ENCODE measurements at regions not wholly inside any gene's neighbourhood (a gene's known extent, or its start where the extent isn't known, plus 50 kb on each side); places are given as distances from the start of the nearest gene placed in this dataset.

- no peaks in the 10 kb centered on the region for H3K9me3 ChIP-seq (ENCODE audit: control insufficient read depth in 2 of 2, insufficient read depth in 1 of 2, low read length in 1 of 2)
- no peak overlapping the region for H3K4me3 ChIP-seq (ENCODE audit: low read length in 2 of 2)
- H3K27me3 ChIP-seq (ENCODE audit: control insufficient read depth in 2 of 2, insufficient read depth in 1 of 2, low read length in 1 of 2): no peaks in the 10 kb centered on the region
- H3K27ac ChIP-seq (ENCODE audit: low read depth in 1 of 2, low read length in 1 of 2): no peak overlapping the region
- no peak for DNase-seq (ENCODE audit: low read depth in 6 of 9, low spot score in 9 of 9)
- WGBS: 96% methylated on average over 6 of the region's 6 CpGs
- H3K4me1 ChIP-seq (ENCODE audit: control insufficient read depth in 2 of 2, insufficient read depth in 2 of 2, low read length in 2 of 2): no peaks in the 10 kb centered on the region
- no peaks in the 10 kb centered on the region for H3K36me3 ChIP-seq (ENCODE audit: control insufficient read depth in 2 of 2, insufficient read depth in 2 of 2, low read length in 1 of 2)
Observed at GRCh38 chr21:25292396-25292795, 314.9 kb downstream of the MRPL39 start.

- no peak overlapping the region for H3K4me3 ChIP-seq (ENCODE audit: low read length in 2 of 2)
- WGBS: 63% methylated on average over 6 of the region's 6 CpGs
- H3K27ac ChIP-seq (ENCODE audit: low read depth in 1 of 2, low read length in 1 of 2): no peak overlapping the region
- no peaks in the 10 kb centered on the region for H3K9me3 ChIP-seq (ENCODE audit: control insufficient read depth in 2 of 2, insufficient read depth in 1 of 2, low read length in 1 of 2)
- H3K4me1 ChIP-seq (ENCODE audit: control insufficient read depth in 2 of 2, insufficient read depth in 2 of 2, low read length in 2 of 2): no peaks in the 10 kb centered on the region
- no peaks in the 10 kb centered on the region for H3K36me3 ChIP-seq (ENCODE audit: control insufficient read depth in 2 of 2, insufficient read depth in 2 of 2, low read length in 1 of 2)
- no peaks in the 10 kb centered on the region for H3K27me3 ChIP-seq (ENCODE audit: control insufficient read depth in 2 of 2, insufficient read depth in 1 of 2, low read length in 1 of 2)
- peak in 2 of 9 donors; percentile 4 to 22 for DNase-seq (ENCODE audit: low read depth in 6 of 9, low spot score in 9 of 9)
Observed at GRCh38 chr21:25283720-25284119, 323.6 kb downstream of the MRPL39 start.

GRCh38 chr21:25281134-25281533 is 326.1 kb downstream of the MRPL39 start:
- Histone ChIP-seq H3K4me1 (ENCODE audit: control insufficient read depth in 2 of 2, insufficient read depth in 2 of 2, low read length in 2 of 2) (no peaks in the 10 kb centered on the region), H3K9me3 (ENCODE audit: control insufficient read depth in 2 of 2, insufficient read depth in 1 of 2, low read length in 1 of 2) (no peaks in the 10 kb centered on the region), H3K27ac (ENCODE audit: low read depth in 1 of 2, low read length in 1 of 2) (no peak overlapping the region), H3K36me3 (ENCODE audit: control insufficient read depth in 2 of 2, insufficient read depth in 2 of 2, low read length in 1 of 2) (no peaks in the 10 kb centered on the region), H3K4me3 (ENCODE audit: low read length in 2 of 2) (no peak overlapping the region), H3K27me3 (ENCODE audit: control insufficient read depth in 2 of 2, insufficient read depth in 1 of 2, low read length in 1 of 2) (no peaks in the 10 kb centered on the region)
- DNase-seq (ENCODE audit: low read depth in 6 of 9, low spot score in 9 of 9): no peak

GRCh38 chr21:25280061-25280460 is 327.2 kb downstream of the MRPL39 start:
- 98% methylated on average over 1 of the region's 1 CpG for WGBS
- no peak overlapping the region for H3K4me3 ChIP-seq (ENCODE audit: low read length in 2 of 2)
- H3K9me3 ChIP-seq (ENCODE audit: control insufficient read depth in 2 of 2, insufficient read depth in 1 of 2, low read length in 1 of 2): no peaks in the 10 kb centered on the region
- H3K27ac ChIP-seq (ENCODE audit: low read depth in 1 of 2, low read length in 1 of 2): no peak overlapping the region
- no peak for DNase-seq (ENCODE audit: low read depth in 6 of 9, low spot score in 9 of 9)
- H3K36me3 ChIP-seq (ENCODE audit: control insufficient read depth in 2 of 2, insufficient read depth in 2 of 2, low read length in 1 of 2): no peaks in the 10 kb centered on the region
- no peaks in the 10 kb centered on the region for H3K27me3 ChIP-seq (ENCODE audit: control insufficient read depth in 2 of 2, insufficient read depth in 1 of 2, low read length in 1 of 2)
- H3K4me1 ChIP-seq (ENCODE audit: control insufficient read depth in 2 of 2, insufficient read depth in 2 of 2, low read length in 2 of 2): no peaks in the 10 kb centered on the region

GRCh38 chr21:25273959-25274358 is 333.3 kb downstream of the MRPL39 start:
- Histone ChIP-seq H3K36me3 (ENCODE audit: control insufficient read depth in 2 of 2, insufficient read depth in 2 of 2, low read length in 1 of 2) (no peaks in the 10 kb centered on the region), H3K9me3 (ENCODE audit: control insufficient read depth in 2 of 2, insufficient read depth in 1 of 2, low read length in 1 of 2) (no peaks in the 10 kb centered on the region), H3K4me3 (ENCODE audit: low read length in 2 of 2) (no peak overlapping the region), H3K27me3 (ENCODE audit: control insufficient read depth in 2 of 2, insufficient read depth in 1 of 2, low read length in 1 of 2) (no peaks in the 10 kb centered on the region), H3K27ac (ENCODE audit: low read depth in 1 of 2, low read length in 1 of 2) (no peak overlapping the region), H3K4me1 (ENCODE audit: control insufficient read depth in 2 of 2, insufficient read depth in 2 of 2, low read length in 2 of 2) (no peaks in the 10 kb centered on the region)
- 94% methylated on average over 1 of the region's 1 CpG for WGBS
- DNase-seq (ENCODE audit: low read depth in 6 of 9, low spot score in 9 of 9): no peak

- H3K27ac ChIP-seq (ENCODE audit: low read depth in 1 of 2, low read length in 1 of 2): no peak overlapping the region
- H3K4me3 ChIP-seq (ENCODE audit: low read length in 2 of 2): no peak overlapping the region
- H3K27me3 ChIP-seq (ENCODE audit: control insufficient read depth in 2 of 2, insufficient read depth in 1 of 2, low read length in 1 of 2): no peaks in the 10 kb centered on the region
- WGBS: 98% methylated on average over 5 of the region's 5 CpGs
- H3K4me1 ChIP-seq (ENCODE audit: control insufficient read depth in 2 of 2, insufficient read depth in 2 of 2, low read length in 2 of 2): no peaks in the 10 kb centered on the region
- no peaks in the 10 kb centered on the region for H3K9me3 ChIP-seq (ENCODE audit: control insufficient read depth in 2 of 2, insufficient read depth in 1 of 2, low read length in 1 of 2)
- DNase-seq (ENCODE audit: low read depth in 6 of 9, low spot score in 9 of 9): no peak
- H3K36me3 ChIP-seq (ENCODE audit: control insufficient read depth in 2 of 2, insufficient read depth in 2 of 2, low read length in 1 of 2): no peaks in the 10 kb centered on the region
Observed at GRCh38 chr21:25254491-25255174, 352.6 kb downstream of the MRPL39 start.

- H3K36me3 ChIP-seq (ENCODE audit: control insufficient read depth in 2 of 2, insufficient read depth in 2 of 2, low read length in 1 of 2): no peaks in the 10 kb centered on the region
- no peaks in the 10 kb centered on the region for H3K4me1 ChIP-seq (ENCODE audit: control insufficient read depth in 2 of 2, insufficient read depth in 2 of 2, low read length in 2 of 2)
- H3K27ac ChIP-seq (ENCODE audit: low read depth in 1 of 2, low read length in 1 of 2): no peak overlapping the region
- H3K4me3 ChIP-seq (ENCODE audit: low read length in 2 of 2): no peak overlapping the region
- no peak for DNase-seq (ENCODE audit: low read depth in 6 of 9, low spot score in 9 of 9)
- H3K9me3 ChIP-seq (ENCODE audit: control insufficient read depth in 2 of 2, insufficient read depth in 1 of 2, low read length in 1 of 2): no peaks in the 10 kb centered on the region
- 94% methylated on average over 1 of the region's 1 CpG for WGBS
- H3K27me3 ChIP-seq (ENCODE audit: control insufficient read depth in 2 of 2, insufficient read depth in 1 of 2, low read length in 1 of 2): no peaks in the 10 kb centered on the region
Observed at GRCh38 chr21:25246546-25246945, 360.7 kb downstream of the MRPL39 start.

- H3K27me3 ChIP-seq (ENCODE audit: control insufficient read depth in 2 of 2, insufficient read depth in 1 of 2, low read length in 1 of 2): no peaks in the 10 kb centered on the region
- no peak for DNase-seq (ENCODE audit: low read depth in 6 of 9, low spot score in 9 of 9)
- 95% methylated on average over 1 of the region's 1 CpG for WGBS
- no peak overlapping the region for H3K4me3 ChIP-seq (ENCODE audit: low read length in 2 of 2)
- no peak overlapping the region for H3K27ac ChIP-seq (ENCODE audit: low read depth in 1 of 2, low read length in 1 of 2)
- H3K4me1 ChIP-seq (ENCODE audit: control insufficient read depth in 2 of 2, insufficient read depth in 2 of 2, low read length in 2 of 2): no peaks in the 10 kb centered on the region
- no peaks in the 10 kb centered on the region for H3K36me3 ChIP-seq (ENCODE audit: control insufficient read depth in 2 of 2, insufficient read depth in 2 of 2, low read length in 1 of 2)
- no peaks in the 10 kb centered on the region for H3K9me3 ChIP-seq (ENCODE audit: control insufficient read depth in 2 of 2, insufficient read depth in 1 of 2, low read length in 1 of 2)
Observed at GRCh38 chr21:25244735-25245134, 362.5 kb downstream of the MRPL39 start.

GRCh38 chr21:25243808-25244207 is 363.5 kb downstream of the MRPL39 start:
- WGBS: 84% methylated on average over 7 of the region's 7 CpGs
- H3K27me3 ChIP-seq (ENCODE audit: control insufficient read depth in 2 of 2, insufficient read depth in 1 of 2, low read length in 1 of 2): no peaks in the 10 kb centered on the region
- H3K4me1 ChIP-seq (ENCODE audit: control insufficient read depth in 2 of 2, insufficient read depth in 2 of 2, low read length in 2 of 2): no peaks in the 10 kb centered on the region
- no peak overlapping the region for H3K4me3 ChIP-seq (ENCODE audit: low read length in 2 of 2)
- no peaks in the 10 kb centered on the region for H3K9me3 ChIP-seq (ENCODE audit: control insufficient read depth in 2 of 2, insufficient read depth in 1 of 2, low read length in 1 of 2)
- H3K36me3 ChIP-seq (ENCODE audit: control insufficient read depth in 2 of 2, insufficient read depth in 2 of 2, low read length in 1 of 2): no peaks in the 10 kb centered on the region
- DNase-seq (ENCODE audit: low read depth in 6 of 9, low spot score in 9 of 9): no peak
- no peak overlapping the region for H3K27ac ChIP-seq (ENCODE audit: low read depth in 1 of 2, low read length in 1 of 2)

GRCh38 chr21:25240974-25241373 is 366.3 kb downstream of the MRPL39 start:
- WGBS: 72% methylated on average over 1 of the region's 1 CpG
- H3K27me3 ChIP-seq (ENCODE audit: control insufficient read depth in 2 of 2, insufficient read depth in 1 of 2, low read length in 1 of 2): no peaks in the 10 kb centered on the region
- no peak for DNase-seq (ENCODE audit: low read depth in 6 of 9, low spot score in 9 of 9)
- no peaks in the 10 kb centered on the region for H3K36me3 ChIP-seq (ENCODE audit: control insufficient read depth in 2 of 2, insufficient read depth in 2 of 2, low read length in 1 of 2)
- H3K9me3 ChIP-seq (ENCODE audit: control insufficient read depth in 2 of 2, insufficient read depth in 1 of 2, low read length in 1 of 2): no peaks in the 10 kb centered on the region
- H3K4me3 ChIP-seq (ENCODE audit: low read length in 2 of 2): no peak overlapping the region
- no peak overlapping the region for H3K27ac ChIP-seq (ENCODE audit: low read depth in 1 of 2, low read length in 1 of 2)
- no peaks in the 10 kb centered on the region for H3K4me1 ChIP-seq (ENCODE audit: control insufficient read depth in 2 of 2, insufficient read depth in 2 of 2, low read length in 2 of 2)
